ENCODE measurements at regions not wholly inside any gene's neighbourhood (a gene's known extent, or its start where the extent isn't known, plus 50 kb on each side); places are given as distances from the start of the nearest gene placed in this dataset.

DNA sequence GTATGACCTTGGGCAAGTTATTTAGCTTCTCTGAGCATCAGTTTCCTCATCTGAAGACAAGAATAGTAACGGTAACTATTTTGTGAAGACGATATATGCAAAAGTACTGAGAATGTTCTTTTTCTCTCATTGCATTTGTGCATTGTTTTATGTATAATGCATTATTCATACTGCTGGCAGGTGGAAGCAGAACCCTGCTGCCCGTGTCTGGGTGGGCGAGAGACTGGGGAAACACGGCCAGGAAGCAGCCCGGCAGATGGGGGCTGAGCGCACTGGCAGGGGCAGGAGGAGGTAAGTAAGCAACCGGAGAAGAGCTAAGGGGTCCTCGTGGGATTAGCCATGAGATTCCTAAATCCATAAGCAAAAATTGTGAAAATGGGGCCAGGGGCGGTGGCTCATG lies 115.8 kb upstream of the MED13L start:
- Histone ChIP-seq H2AFZ (ENCODE audit: low read length, unreplicated experiment) (no peak overlapping the region), H3K36me3 (ENCODE audit: insufficient read depth, low read length) (peaks cover 3% of the 10 kb centered on the region), H3K27ac (ENCODE audit: low read depth, low read length) (no peak overlapping the region), H3K79me2 (ENCODE audit: control insufficient read depth, insufficient read depth, low read length, unreplicated experiment) (no peaks in the 10 kb centered on the region), H3K27me3 (ENCODE audit: insufficient read depth, low read length) (no peaks in the 10 kb centered on the region), H3K4me3 (ENCODE audit: low read depth, low read length) (no peak overlapping the region), H3K4me1 (ENCODE audit: control insufficient read depth, insufficient read depth, low read length, unreplicated experiment) (peaks cover 25% of the 10 kb centered on the region)

- Histone ChIP-seq H3K27ac (ENCODE audit: low read depth, low read length) (no peak overlapping the region), H3K4me3 (ENCODE audit: low read depth, low read length) (no peak overlapping the region), H2AFZ (ENCODE audit: low read length, unreplicated experiment) (no peak overlapping the region), H3K27me3 (ENCODE audit: insufficient read depth, low read length) (no peaks in the 10 kb centered on the region), H3K79me2 (ENCODE audit: control insufficient read depth, insufficient read depth, low read length, unreplicated experiment) (no peaks in the 10 kb centered on the region), H3K4me1 (ENCODE audit: control insufficient read depth, insufficient read depth, low read length, unreplicated experiment) (peaks cover 24% of the 10 kb centered on the region), H3K36me3 (ENCODE audit: insufficient read depth, low read length) (peaks cover 3% of the 10 kb centered on the region)
Observed at GRCh38 chr12:116393859-116394650, 116.6 kb upstream of the MED13L start.

DNA sequence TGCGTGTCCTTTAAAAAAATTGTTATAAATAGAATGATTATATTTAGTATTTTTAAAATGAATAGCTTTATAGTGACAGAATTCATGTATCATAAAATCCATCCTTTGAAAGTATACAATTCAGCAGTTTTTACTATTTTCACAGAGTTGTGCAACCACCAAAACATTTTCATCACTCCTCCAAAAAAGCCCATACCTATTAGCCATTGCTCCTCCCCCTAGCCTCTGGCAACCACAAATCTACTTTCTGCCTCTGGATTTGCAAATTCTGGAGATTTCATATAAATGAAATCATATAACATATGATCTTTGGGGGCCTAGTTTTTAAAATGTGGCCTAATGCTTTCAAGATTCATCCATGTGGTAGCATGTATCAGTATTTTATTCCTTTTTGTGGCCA lies 117.9 kb upstream of the MED13L start:
- H3K27ac ChIP-seq (ENCODE audit: low read depth, low read length) = no peak overlapping the region
- H3K36me3 ChIP-seq (ENCODE audit: insufficient read depth, low read length) = peaks cover 3% of the 10 kb centered on the region
- H2AFZ ChIP-seq (ENCODE audit: low read length, unreplicated experiment) = no peak overlapping the region
- H3K79me2 ChIP-seq (ENCODE audit: control insufficient read depth, insufficient read depth, low read length, unreplicated experiment) = no peaks in the 10 kb centered on the region
- H3K27me3 ChIP-seq (ENCODE audit: insufficient read depth, low read length) = no peaks in the 10 kb centered on the region
- H3K4me1 ChIP-seq (ENCODE audit: control insufficient read depth, insufficient read depth, low read length, unreplicated experiment) = peaks cover 11% of the 10 kb centered on the region
- no peak overlapping the region for H3K4me3 ChIP-seq (ENCODE audit: low read depth, low read length)

- Histone ChIP-seq H3K4me3 (ENCODE audit: low read depth, low read length) (no peak overlapping the region), H3K4me1 (ENCODE audit: control insufficient read depth, insufficient read depth, low read length, unreplicated experiment) (no peaks in the 10 kb centered on the region), H3K36me3 (ENCODE audit: insufficient read depth, low read length) (no peaks in the 10 kb centered on the region; the same call in 1 of the 2 replicates), H3K27me3 (ENCODE audit: insufficient read depth, low read length) (no peaks in the 10 kb centered on the region), H3K79me2 (ENCODE audit: control insufficient read depth, insufficient read depth, low read length, unreplicated experiment) (no peaks in the 10 kb centered on the region), H2AFZ (ENCODE audit: low read length, unreplicated experiment) (no peak overlapping the region), H3K27ac (ENCODE audit: low read depth, low read length) (no peak overlapping the region)
Observed at GRCh38 chr12:116397148-116397547, 119.7 kb upstream of the MED13L start.

GRCh38 chr12:116398193-116398592 lies 120.7 kb upstream of the MED13L start:
- H3K36me3 ChIP-seq (ENCODE audit: insufficient read depth, low read length) = no peaks in the 10 kb centered on the region; the same call in 1 of the 2 replicates
- H3K4me3 ChIP-seq (ENCODE audit: low read depth, low read length) = no peak overlapping the region
- H3K79me2 ChIP-seq (ENCODE audit: control insufficient read depth, insufficient read depth, low read length, unreplicated experiment) = no peaks in the 10 kb centered on the region
- no peak overlapping the region for H3K27ac ChIP-seq (ENCODE audit: low read depth, low read length)
- H3K27me3 ChIP-seq (ENCODE audit: insufficient read depth, low read length) = no peaks in the 10 kb centered on the region
- H2AFZ ChIP-seq (ENCODE audit: low read length, unreplicated experiment) = no peak overlapping the region
- no peaks in the 10 kb centered on the region for H3K4me1 ChIP-seq (ENCODE audit: control insufficient read depth, insufficient read depth, low read length, unreplicated experiment)

DNA sequence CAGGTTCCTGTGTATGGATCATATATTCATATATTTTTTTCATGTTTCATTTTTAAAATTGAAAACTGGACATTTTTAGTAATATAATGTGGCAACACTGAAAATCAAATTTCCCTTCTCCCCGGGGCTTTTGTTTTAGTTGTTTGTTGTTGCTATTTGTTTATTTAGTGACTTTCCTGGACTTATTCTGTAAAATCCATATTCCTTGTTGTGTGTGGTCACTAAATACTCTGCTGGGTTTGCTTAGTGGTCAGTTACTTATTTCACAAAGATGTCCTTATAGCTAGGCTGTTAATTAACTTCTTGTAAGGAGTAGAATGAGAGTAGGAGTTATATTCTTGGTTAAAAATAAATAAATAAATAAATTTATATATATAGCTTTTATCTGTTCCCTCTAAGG lies 121.6 kb upstream of the MED13L start:
- Histone ChIP-seq H3K27me3 (ENCODE audit: insufficient read depth, low read length) (no peaks in the 10 kb centered on the region), H3K79me2 (ENCODE audit: control insufficient read depth, insufficient read depth, low read length, unreplicated experiment) (no peaks in the 10 kb centered on the region), H3K36me3 (ENCODE audit: insufficient read depth, low read length) (no peaks in the 10 kb centered on the region; the same call in 1 of the 2 replicates), H3K27ac (ENCODE audit: low read depth, low read length) (no peak overlapping the region), H2AFZ (ENCODE audit: low read length, unreplicated experiment) (no peak overlapping the region), H3K4me1 (ENCODE audit: control insufficient read depth, insufficient read depth, low read length, unreplicated experiment) (no peaks in the 10 kb centered on the region), H3K4me3 (ENCODE audit: low read depth, low read length) (no peak overlapping the region)

DNA sequence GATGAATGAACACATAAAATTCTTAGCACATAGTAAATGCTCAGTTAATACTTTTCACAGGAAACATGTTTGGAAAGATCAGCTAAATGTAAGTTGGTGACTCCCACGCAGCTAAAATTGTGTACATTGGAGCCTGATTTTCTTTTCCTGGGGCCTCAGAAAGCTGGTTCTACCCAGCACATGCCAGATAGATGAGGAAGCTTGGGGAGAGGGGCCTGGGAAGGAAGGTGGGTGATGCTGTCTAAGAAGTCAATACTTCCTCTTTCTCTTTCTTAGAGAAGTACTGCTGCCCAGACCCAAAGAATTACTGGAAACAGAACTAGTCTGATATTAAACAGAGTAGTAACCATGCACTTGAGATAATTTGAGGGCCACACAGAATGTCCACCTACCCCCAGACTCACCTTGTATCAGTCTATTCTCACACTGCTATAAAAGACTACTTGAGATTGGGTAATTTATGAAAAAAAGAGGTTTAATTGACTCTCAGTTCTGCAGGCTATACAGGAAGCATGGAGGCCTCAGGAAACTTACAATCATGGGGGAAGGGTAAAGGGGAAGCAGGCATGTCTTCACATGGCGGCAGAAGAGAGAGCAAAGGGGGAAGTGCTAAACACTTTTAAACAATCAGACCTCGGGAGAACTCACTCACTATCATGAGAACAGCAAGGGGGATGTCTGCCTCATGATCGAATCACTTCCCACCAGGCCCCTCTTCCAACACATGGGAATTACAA lies 123.3 kb upstream of the MED13L start:
- H3K4me3 ChIP-seq (ENCODE audit: low read depth, low read length) = no peak overlapping the region
- H2AFZ ChIP-seq (ENCODE audit: low read length, unreplicated experiment) = no peak overlapping the region
- peaks cover 8% of the 10 kb centered on the region for H3K4me1 ChIP-seq (ENCODE audit: control insufficient read depth, insufficient read depth, low read length, unreplicated experiment)
- H3K79me2 ChIP-seq (ENCODE audit: control insufficient read depth, insufficient read depth, low read length, unreplicated experiment) = no peaks in the 10 kb centered on the region
- H3K27me3 ChIP-seq (ENCODE audit: insufficient read depth, low read length) = no peaks in the 10 kb centered on the region
- no peak overlapping the region for H3K27ac ChIP-seq (ENCODE audit: low read depth, low read length)
- no peaks in the 10 kb centered on the region; the same call in 1 of the 2 replicates for H3K36me3 ChIP-seq (ENCODE audit: insufficient read depth, low read length)

DNA sequence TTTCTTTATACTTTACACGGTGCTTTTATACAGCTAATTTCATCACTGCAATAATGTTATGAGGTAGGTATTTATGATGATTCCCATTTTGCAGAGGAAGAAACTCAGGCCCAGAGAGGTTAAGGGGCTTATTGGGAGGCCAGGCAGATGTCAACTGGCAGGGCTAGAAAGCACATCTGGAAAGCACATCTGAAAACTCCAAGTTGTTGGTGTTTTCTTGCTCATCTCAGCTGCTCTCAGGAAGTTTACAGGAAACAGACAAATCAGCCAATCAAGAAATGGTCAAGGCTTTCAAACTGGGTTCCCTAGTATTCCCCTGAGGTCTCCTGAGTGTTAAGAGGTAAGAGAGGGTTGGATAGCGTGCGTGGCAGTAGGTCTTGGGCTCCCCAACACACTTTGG lies 124.1 kb upstream of the MED13L start:
- no peak overlapping the region for H3K27ac ChIP-seq (ENCODE audit: low read depth, low read length)
- H3K4me3 ChIP-seq (ENCODE audit: low read depth, low read length) = no peak overlapping the region
- no peaks in the 10 kb centered on the region for H3K79me2 ChIP-seq (ENCODE audit: control insufficient read depth, insufficient read depth, low read length, unreplicated experiment)
- no peak overlapping the region for H2AFZ ChIP-seq (ENCODE audit: low read length, unreplicated experiment)
- H3K36me3 ChIP-seq (ENCODE audit: insufficient read depth, low read length) = no peaks in the 10 kb centered on the region; the same call in 1 of the 2 replicates
- no peaks in the 10 kb centered on the region for H3K27me3 ChIP-seq (ENCODE audit: insufficient read depth, low read length)
- H3K4me1 ChIP-seq (ENCODE audit: control insufficient read depth, insufficient read depth, low read length, unreplicated experiment) = peaks cover 14% of the 10 kb centered on the region

DNA sequence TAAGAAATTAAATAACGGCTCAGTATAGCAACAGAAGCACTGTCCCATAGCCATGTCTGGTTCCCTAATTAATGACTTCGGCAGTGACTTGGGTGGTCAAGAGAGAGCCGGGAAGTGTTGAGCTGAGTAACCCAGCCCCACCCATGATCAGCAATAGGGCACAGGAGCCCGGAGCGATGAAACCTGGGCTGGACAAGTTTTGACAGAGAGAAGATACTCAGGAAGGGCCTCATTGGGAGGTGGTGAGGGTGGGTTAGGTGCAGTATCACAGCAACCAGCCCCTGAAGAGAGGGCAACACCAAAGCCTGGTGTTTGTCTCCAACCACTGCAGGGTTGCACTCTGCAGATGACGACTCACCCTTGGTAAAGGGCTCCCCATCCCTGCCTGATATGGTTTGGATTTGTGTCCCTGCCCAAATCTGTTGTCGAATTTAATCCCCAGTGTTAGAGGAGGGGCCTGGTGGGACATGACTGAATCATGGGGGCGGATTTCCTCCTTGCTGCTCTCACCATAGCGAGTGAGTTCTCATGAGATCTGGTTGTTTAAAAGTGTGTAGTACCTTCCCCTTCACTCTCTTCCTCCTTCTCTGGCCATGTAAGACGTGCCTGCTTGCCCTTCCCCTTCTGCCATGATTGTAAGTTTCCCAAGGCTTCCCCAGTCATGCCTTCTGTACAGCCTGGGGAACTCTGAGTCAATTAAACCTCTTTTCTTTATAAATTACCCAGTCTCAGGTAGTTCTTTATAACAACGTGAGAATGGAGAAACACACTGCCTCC lies 124.9 kb upstream of the MED13L start:
- H3K4me1 ChIP-seq (ENCODE audit: control insufficient read depth, insufficient read depth, low read length, unreplicated experiment) = peaks cover 22% of the 10 kb centered on the region
- no peaks in the 10 kb centered on the region; the same call in 1 of the 2 replicates for H3K36me3 ChIP-seq (ENCODE audit: insufficient read depth, low read length)
- no peaks in the 10 kb centered on the region for H3K27me3 ChIP-seq (ENCODE audit: insufficient read depth, low read length)
- no peak overlapping the region for H3K27ac ChIP-seq (ENCODE audit: low read depth, low read length)
- H3K4me3 ChIP-seq (ENCODE audit: low read depth, low read length) = no peak overlapping the region
- H2AFZ ChIP-seq (ENCODE audit: low read length, unreplicated experiment) = no peak overlapping the region
- no peaks in the 10 kb centered on the region for H3K79me2 ChIP-seq (ENCODE audit: control insufficient read depth, insufficient read depth, low read length, unreplicated experiment)

DNA sequence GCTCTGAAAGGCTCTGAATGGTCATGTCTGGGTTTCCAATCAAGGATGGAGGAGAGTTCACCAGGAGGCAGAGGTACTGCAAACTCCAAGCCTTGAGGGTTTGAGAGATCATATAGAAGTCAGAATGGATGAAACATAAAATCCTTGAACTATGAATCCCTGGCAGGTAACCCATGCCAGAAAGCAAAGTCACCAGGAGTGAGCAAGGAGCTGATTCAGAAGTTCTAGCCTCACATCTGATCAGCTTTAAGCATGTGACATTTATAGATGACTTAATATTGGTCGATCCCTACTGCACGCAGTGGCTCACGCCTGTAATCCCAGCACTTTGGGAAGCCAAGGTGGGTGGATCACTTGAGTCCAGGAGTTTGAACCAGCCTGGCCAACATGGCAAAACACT lies 126.1 kb upstream of the MED13L start:
- H3K4me1 ChIP-seq (ENCODE audit: control insufficient read depth, insufficient read depth, low read length, unreplicated experiment) = peaks cover 25% of the 10 kb centered on the region
- H3K4me3 ChIP-seq (ENCODE audit: low read depth, low read length) = no peak overlapping the region
- H3K36me3 ChIP-seq (ENCODE audit: insufficient read depth, low read length) = no peaks in the 10 kb centered on the region; the same call in 1 of the 2 replicates
- H2AFZ ChIP-seq (ENCODE audit: low read length, unreplicated experiment) = no peak overlapping the region
- no peaks in the 10 kb centered on the region for H3K27me3 ChIP-seq (ENCODE audit: insufficient read depth, low read length)
- no peak overlapping the region for H3K27ac ChIP-seq (ENCODE audit: low read depth, low read length)
- H3K79me2 ChIP-seq (ENCODE audit: control insufficient read depth, insufficient read depth, low read length, unreplicated experiment) = no peaks in the 10 kb centered on the region

Data from ACC112 (cell line).